Activated naive CD4-positive, alpha-beta T cell treated with anti-CD3 and anti-CD28 coated beads for 36 hours (primary cell): ENCODE measurements at regions not wholly inside any gene's neighbourhood (a gene's known extent, or its start where the extent isn't known, plus 50 kb on each side); places are given as distances from the start of the nearest gene placed in this dataset.

Experiments
- CTCF ChIA-PET: fragments of 350-600 bp; sonication (Branson Sonifier 250); formaldehyde crosslinking; loops from one replicate; lab custom pipeline; 2021; ENCODE audit warnings: antibody characterized with exemption; lab: Charles Lee
- DNase-seq: peaks from one replicate; pipeline ENCODE4 v3.0.0-alpha.2; 2020
- H3K27ac Mint-ChIP-seq: one replicate; pipeline ENCODE4 v1.8.0; 2021; ENCODE audit warnings: mild to moderate bottlenecking, mixed read lengths
- H3K27me3 Mint-ChIP-seq: one replicate; pipeline ENCODE4 v1.8.0; 2021; ENCODE audit warnings: low read depth, mixed read lengths
- H3K36me3 Mint-ChIP-seq: one replicate; pipeline ENCODE4 v1.8.0; 2021; ENCODE audit warnings: low read depth, mixed read lengths
- H3K4me1 Mint-ChIP-seq: one replicate; pipeline ENCODE4 v1.8.0; 2021; ENCODE audit warnings: low read depth, mixed read lengths
- H3K4me3 Mint-ChIP-seq: one replicate; pipeline ENCODE4 v1.8.0; 2021; ENCODE audit warnings: mild to moderate bottlenecking, moderate library complexity, mixed read lengths
- H3K9me3 Mint-ChIP-seq: one replicate; pipeline ENCODE4 v1.8.0; 2021; ENCODE audit warnings: mixed read lengths
- intact Hi-C: fragments of 100-400 bp; cut with micrococcal nuclease; formaldehyde crosslinking; loops from one replicate; pipeline ENCODE4 v1.15.1; 2023

DNA sequence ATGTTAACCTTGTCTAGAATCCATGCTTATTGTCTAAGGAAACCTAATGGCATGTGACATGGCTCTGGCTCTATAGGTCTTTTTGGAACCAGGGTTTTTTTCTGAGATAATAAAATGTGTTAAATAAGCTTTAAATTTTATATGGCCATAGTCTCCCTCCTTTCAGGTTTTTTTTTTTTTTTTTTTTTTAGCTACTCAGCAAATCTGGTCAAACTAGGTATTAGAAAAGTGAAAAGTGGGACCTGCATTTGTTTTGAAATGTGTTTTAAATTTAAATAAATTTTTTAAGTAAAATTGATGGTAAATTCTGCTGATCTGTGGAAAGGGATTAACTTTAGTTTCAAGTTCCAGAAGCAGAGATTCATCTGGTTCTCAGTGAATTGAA lies 52.1 kb upstream of the NANOGP8 start:
- H3K4me1 Mint-ChIP-seq, result no peaks in the 10 kb centered on the region
- no peaks in the 10 kb centered on the region for H3K36me3 Mint-ChIP-seq
- no peak overlapping the region for H3K27ac Mint-ChIP-seq
- DNase-seq, result no peak
- intact Hi-C loops, result no loop called here
- CTCF ChIA-PET, result no interaction called here
- H3K4me3 Mint-ChIP-seq, result no peak overlapping the region
- H3K9me3 Mint-ChIP-seq, result peaks cover under 1% of the 10 kb centered on the region
- no peaks in the 10 kb centered on the region for H3K27me3 Mint-ChIP-seq

DNA sequence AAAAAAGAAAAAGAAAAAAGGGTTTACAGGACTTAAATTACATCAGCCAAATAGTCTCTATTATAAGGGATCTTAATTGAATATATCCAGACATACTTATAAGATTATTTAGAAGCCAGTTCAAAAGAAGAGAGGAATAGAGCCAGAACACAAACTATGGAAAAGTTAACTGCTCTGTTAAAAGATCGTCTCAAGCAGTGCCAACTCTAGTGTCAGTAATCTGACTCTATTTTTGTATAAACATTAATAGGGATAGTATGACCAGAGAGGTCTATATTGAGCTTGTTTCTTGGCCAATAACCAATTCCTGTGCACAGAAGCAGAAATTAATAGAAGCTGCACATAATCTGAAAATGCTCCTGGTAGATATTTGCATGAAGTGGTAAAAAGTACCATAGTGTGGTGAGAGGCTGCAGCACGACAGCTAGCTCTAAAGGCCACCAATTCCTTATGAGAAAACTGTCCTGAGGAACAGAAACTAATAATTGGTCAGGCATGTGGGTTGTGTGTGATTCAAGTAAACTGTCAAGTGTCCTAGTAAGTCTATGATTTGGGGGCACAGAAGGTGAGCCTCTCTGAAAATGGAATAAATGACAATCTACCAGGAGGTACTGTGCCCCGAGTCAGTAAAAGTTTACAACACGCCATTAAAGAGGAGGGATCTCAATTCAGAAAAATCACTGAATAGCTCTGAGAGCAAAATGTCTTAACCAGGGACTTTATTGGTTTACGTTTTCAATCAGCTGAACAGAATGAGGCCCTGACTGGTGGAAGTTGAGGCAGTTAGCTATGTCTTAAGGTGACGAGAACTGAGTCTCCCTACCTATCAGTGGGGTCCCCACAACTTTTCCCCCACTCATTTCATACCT lies 51.5 kb upstream of the NANOGP8 start:
- H3K27ac Mint-ChIP-seq, result no peak overlapping the region

More for the DNA sequence above, 51.5 kb upstream of the NANOGP8 start:
- Mint-ChIP-seq H3K4me3 (no peak overlapping the region), H3K36me3 (no peaks in the 10 kb centered on the region), H3K9me3 (peaks cover 3% of the 10 kb centered on the region), H3K4me1 (no peaks in the 10 kb centered on the region), H3K27me3 (no peaks in the 10 kb centered on the region)
- no peak for DNase-seq
- intact Hi-C loops, result no loop called here
- CTCF ChIA-PET, result interaction anchor here (1.0 kb wide), 1 partner anchor 59 kb away, joined by 3 read pairs; no protein-coding TSS in a partner anchor
